Vagina (tissue), 2 donors: ENCODE measurements at regions not wholly inside any gene's neighbourhood (a gene's known extent, or its start where the extent isn't known, plus 50 kb on each side); places are given as distances from the start of the nearest gene placed in this dataset.

ENCODE experiments used
- DNase-seq, 2 donors: peaks; one replicate each; pipeline ENCODE4 v3.0.0-alpha.2; 2017; ENCODE audit errors: extremely low spot score in 2 of 2
- H3K27ac ChIP-seq: fragments of 200-600 bp; sonication (generic); one replicate; pipeline ENCODE4 v1.5.1; 2019
- H3K27me3 ChIP-seq: fragments of 200-600 bp; sonication (generic); one replicate; pipeline ENCODE4 v1.5.1; 2019
- H3K36me3 ChIP-seq, 2 donors: fragments of 200-600 bp; sonication (generic); one replicate each; pipeline ENCODE4 v1.5.1; 2017 to 2019
- H3K4me1 ChIP-seq: fragments of 200-600 bp; sonication (generic); one replicate; pipeline ENCODE4 v1.5.1; 2019
- H3K4me3 ChIP-seq, 2 donors: fragments of 200-600 bp; sonication (generic); 1 replicate in 1 of 2; 2 replicates in 1 of 2; pipeline ENCODE4 v1.5.1; 2016 to 2019
- H3K9me3 ChIP-seq: fragments of 200-600 bp; sonication (generic); one replicate; pipeline ENCODE4 v1.5.1; 2019
- CTCF ChIP-seq, 3 experiments: fragments of 450-650 bp in 2 of 3; fragments of 200-600 bp in 1 of 3; sonication (generic) in 1 of 3; IDR thresholded peaks; one replicate each; pipeline ENCODE4 v1.5.1; 2017 to 2019; ENCODE audit warnings: antibody characterized with exemption in 3 of 3, mild to moderate bottlenecking in 2 of 3, moderate library complexity in 2 of 3
- POLR2A ChIP-seq, 2 donors: fragments of 450-650 bp; IDR thresholded peaks; one replicate each; pipeline ENCODE4 v1.6.1; 2017; ENCODE audit warnings: antibody characterized with exemption in 2 of 2, mild to moderate bottlenecking in 2 of 2, moderate library complexity in 2 of 2
- POLR2AphosphoS5 ChIP-seq, 2 donors: sonication (generic); formaldehyde crosslinking; IDR thresholded peaks; one replicate each; pipeline ENCODE4 v1.9.0; 2017; ENCODE audit warnings: antibody characterized with exemption in 2 of 2, mild to moderate bottlenecking in 2 of 2, low read depth in 1 of 2; ENCODE audit not compliant: insufficient read depth in 1 of 2
- intact Hi-C: fragments of 100-400 bp; cut with DNase I; formaldehyde crosslinking; loops from one replicate; pipeline ENCODE4 v1.15.1; 2023

GRCh38 chrX:39873117-39873516, 224.6 kb downstream of the BCOR start:
- DNase-seq: no peak
- TF ChIP-seq CTCF (IDR thresholded peaks at IDR 0.05): no peak
- TF ChIP-seq POLR2A (IDR thresholded peaks at IDR 0.05): no peak
- no peak for TF ChIP-seq POLR2AphosphoS5 (IDR thresholded peaks at IDR 0.05; ENCODE audit: insufficient read depth in 1 of 2, low read depth in 1 of 2)
- intact Hi-C loops: no loop called here
- no peak overlapping the region for H3K4me3 ChIP-seq
- no peaks in the 10 kb centered on the region for H3K36me3 ChIP-seq
- H3K9me3 ChIP-seq: no peaks in the 10 kb centered on the region
- H3K27me3 ChIP-seq: no peaks in the 10 kb centered on the region
- H3K4me1 ChIP-seq: no peaks in the 10 kb centered on the region
- H3K27ac ChIP-seq: no peak overlapping the region

- no peak for TF ChIP-seq CTCF (IDR thresholded peaks at IDR 0.05)
- TF ChIP-seq POLR2AphosphoS5 (IDR thresholded peaks at IDR 0.05; ENCODE audit: insufficient read depth in 1 of 2, low read depth in 1 of 2): no peak
- TF ChIP-seq POLR2A (IDR thresholded peaks at IDR 0.05): no peak
- Histone ChIP-seq H3K9me3 (no peaks in the 10 kb centered on the region), H3K36me3 (no peaks in the 10 kb centered on the region), H3K4me3 (no peak overlapping the region), H3K27ac (no peak overlapping the region), H3K4me1 (no peaks in the 10 kb centered on the region), H3K27me3 (no peaks in the 10 kb centered on the region)
- intact Hi-C loops: no loop called here
- DNase-seq: no peak
Observed at GRCh38 chrX:39874202-39874816, 223.4 kb downstream of the BCOR start.

- H3K27ac ChIP-seq: no peak overlapping the region
- no peaks in the 10 kb centered on the region for H3K36me3 ChIP-seq
- no peaks in the 10 kb centered on the region for H3K27me3 ChIP-seq
- no peaks in the 10 kb centered on the region for H3K9me3 ChIP-seq
- TF ChIP-seq POLR2A (IDR thresholded peaks at IDR 0.05): no peak
- TF ChIP-seq CTCF (IDR thresholded peaks at IDR 0.05): no peak
- no peak for TF ChIP-seq POLR2AphosphoS5 (IDR thresholded peaks at IDR 0.05; ENCODE audit: insufficient read depth in 1 of 2, low read depth in 1 of 2)
- no peaks in the 10 kb centered on the region for H3K4me1 ChIP-seq
- no peak overlapping the region for H3K4me3 ChIP-seq
- DNase-seq: no peak
- intact Hi-C loops: no loop called here
Observed at GRCh38 chrX:39875834-39876628, 221.7 kb downstream of the BCOR start.

- no peak for DNase-seq
- TF ChIP-seq POLR2AphosphoS5 (IDR thresholded peaks at IDR 0.05; ENCODE audit: insufficient read depth in 1 of 2, low read depth in 1 of 2) (no peak), CTCF (IDR thresholded peaks at IDR 0.05) (no peak), POLR2A (IDR thresholded peaks at IDR 0.05) (no peak)
- Histone ChIP-seq H3K27me3 (no peaks in the 10 kb centered on the region), H3K36me3 (no peaks in the 10 kb centered on the region), H3K4me3 (no peak overlapping the region), H3K9me3 (no peaks in the 10 kb centered on the region), H3K4me1 (no peaks in the 10 kb centered on the region), H3K27ac (no peak overlapping the region)
- intact Hi-C loops: no loop called here
Observed at GRCh38 chrX:39877905-39878304, 219.9 kb downstream of the BCOR start.

- H3K27me3 ChIP-seq: no peaks in the 10 kb centered on the region
- H3K9me3 ChIP-seq: no peaks in the 10 kb centered on the region
- H3K27ac ChIP-seq: no peak overlapping the region
- no peak for DNase-seq
- intact Hi-C loops: no loop called here
- TF ChIP-seq CTCF (IDR thresholded peaks at IDR 0.05) (no peak), POLR2AphosphoS5 (IDR thresholded peaks at IDR 0.05; ENCODE audit: insufficient read depth in 1 of 2, low read depth in 1 of 2) (no peak), POLR2A (IDR thresholded peaks at IDR 0.05) (no peak)
- no peaks in the 10 kb centered on the region for H3K36me3 ChIP-seq
- H3K4me3 ChIP-seq: no peak overlapping the region
- H3K4me1 ChIP-seq: no peaks in the 10 kb centered on the region
Observed at GRCh38 chrX:39883666-39884065, 214.1 kb downstream of the BCOR start.
